ENCODE measurements at regions not wholly inside any gene's neighbourhood (a gene's known extent, or its start where the extent isn't known, plus 50 kb on each side); places are given as distances from the start of the nearest gene placed in this dataset.

- CTCF ChIA-PET = no interaction called here
These were observed 99.1 kb upstream of the RBBP6 start for GRCh38 chr16:24440306-24440705.

GRCh38 chr16:24442631-24443030 is 96.7 kb upstream of the RBBP6 start:
- ChIA-PET CTCF (no interaction called here), POLR2A (no interaction called here)
- no peak for DNase-seq (ENCODE audit: extremely low spot score)
- no peak for TF ChIP-seq LEF1 (IDR thresholded peaks at IDR 0.05; ENCODE audit: borderline replicate concordance)
- TF ChIP-seq FOXK2 (IDR thresholded peaks at IDR 0.05) = no peak
- TF ChIP-seq TARDBP (IDR thresholded peaks at IDR 0.05) = no peak

More at GRCh38 chr16:24440306-24440705, 99.1 kb upstream of the RBBP6 start:
- no peak for DNase-seq (ENCODE audit: extremely low spot score)
- POLR2A ChIA-PET = no interaction called here
- TF ChIP-seq LEF1 (IDR thresholded peaks at IDR 0.05; ENCODE audit: borderline replicate concordance) = no peak
- TF ChIP-seq BHLHE40 (IDR thresholded peaks at IDR 0.05; ENCODE audit: borderline replicate concordance) = no peak
- no peak for TF ChIP-seq ARNT (IDR thresholded peaks at IDR 0.05)
- no peak for TF ChIP-seq FOXM1 (IDR thresholded peaks at IDR 0.05; ENCODE audit: borderline replicate concordance)
- no peak for TF ChIP-seq SP1 (IDR thresholded peaks at IDR 0.05)
- no peak for TF ChIP-seq ELF4 (IDR thresholded peaks at IDR 0.05)
- TF ChIP-seq ZNF384 (IDR thresholded peaks at IDR 0.05) = no peak
- TF ChIP-seq NFRKB (IDR thresholded peaks at IDR 0.05) = no peak
- TF ChIP-seq CTBP1 (IDR thresholded peaks at IDR 0.05; ENCODE audit: borderline replicate concordance) = no peak
- no peak for TF ChIP-seq HDGF (IDR thresholded peaks at IDR 0.05; ENCODE audit: borderline replicate concordance)
- TF ChIP-seq TARDBP (IDR thresholded peaks at IDR 0.05) = no peak
- no peak for TF ChIP-seq PKNOX1 (IDR thresholded peaks at IDR 0.05)
- no peak for TF ChIP-seq FOXA1 (IDR thresholded peaks at IDR 0.05)
- TF ChIP-seq L3MBTL2 (conservative IDR thresholded peaks at IDR 0.05) = no peak
- TF ChIP-seq FOXK2 (IDR thresholded peaks at IDR 0.05) = no peak
- TF ChIP-seq SUZ12 (IDR thresholded peaks at IDR 0.05) = no peak

- ChIA-PET CTCF (no interaction called here), POLR2A (no interaction called here)
- TF ChIP-seq ELF4 (IDR thresholded peaks at IDR 0.05) (no peak), SUZ12 (IDR thresholded peaks at IDR 0.05) (no peak), TARDBP (IDR thresholded peaks at IDR 0.05) (no peak), HDGF (IDR thresholded peaks at IDR 0.05; ENCODE audit: borderline replicate concordance) (no peak), FOXM1 (IDR thresholded peaks at IDR 0.05; ENCODE audit: borderline replicate concordance) (no peak), L3MBTL2 (conservative IDR thresholded peaks at IDR 0.05) (no peak), LEF1 (IDR thresholded peaks at IDR 0.05; ENCODE audit: borderline replicate concordance) (no peak), NFRKB (IDR thresholded peaks at IDR 0.05) (no peak), CTBP1 (IDR thresholded peaks at IDR 0.05; ENCODE audit: borderline replicate concordance) (no peak), PKNOX1 (IDR thresholded peaks at IDR 0.05) (no peak), ARNT (IDR thresholded peaks at IDR 0.05) (no peak), FOXA1 (IDR thresholded peaks at IDR 0.05) (no peak), ZNF384 (IDR thresholded peaks at IDR 0.05) (no peak), FOXK2 (IDR thresholded peaks at IDR 0.05) (no peak), SP1 (IDR thresholded peaks at IDR 0.05) (no peak)
- DNase-seq (ENCODE audit: extremely low spot score) = no peak
These were observed 94.2 kb upstream of the RBBP6 start for GRCh38 chr16:24445216-24445615.

GRCh38 chr16:24446189-24446588 is 93.2 kb upstream of the RBBP6 start:
- ChIA-PET CTCF (no interaction called here), POLR2A (no interaction called here)
- no peak for DNase-seq (ENCODE audit: extremely low spot score)
- TF ChIP-seq ZNF384 (IDR thresholded peaks at IDR 0.05) (no peak), SP1 (IDR thresholded peaks at IDR 0.05) (no peak), HDGF (IDR thresholded peaks at IDR 0.05; ENCODE audit: borderline replicate concordance) (no peak), L3MBTL2 (conservative IDR thresholded peaks at IDR 0.05) (no peak), FOXM1 (IDR thresholded peaks at IDR 0.05; ENCODE audit: borderline replicate concordance) (no peak), NFRKB (IDR thresholded peaks at IDR 0.05) (no peak), ARNT (IDR thresholded peaks at IDR 0.05) (no peak), SUZ12 (IDR thresholded peaks at IDR 0.05) (no peak), CTBP1 (IDR thresholded peaks at IDR 0.05; ENCODE audit: borderline replicate concordance) (no peak)

GRCh38 chr16:24452724-24453123 is 86.6 kb upstream of the RBBP6 start:
- CTCF ChIA-PET = no interaction called here
- TF ChIP-seq FOXA1 (IDR thresholded peaks at IDR 0.05) (no peak), FOXK2 (IDR thresholded peaks at IDR 0.05) (no peak), CTBP1 (IDR thresholded peaks at IDR 0.05; ENCODE audit: borderline replicate concordance) (no peak), ELF4 (IDR thresholded peaks at IDR 0.05) (no peak), ZNF384 (IDR thresholded peaks at IDR 0.05) (no peak), L3MBTL2 (conservative IDR thresholded peaks at IDR 0.05) (no peak), SP1 (IDR thresholded peaks at IDR 0.05) (no peak), LEF1 (IDR thresholded peaks at IDR 0.05; ENCODE audit: borderline replicate concordance) (no peak), TARDBP (IDR thresholded peaks at IDR 0.05) (no peak), SUZ12 (IDR thresholded peaks at IDR 0.05) (no peak), NFRKB (IDR thresholded peaks at IDR 0.05) (no peak), ARNT (IDR thresholded peaks at IDR 0.05) (no peak), FOXM1 (IDR thresholded peaks at IDR 0.05; ENCODE audit: borderline replicate concordance) (no peak), HDGF (IDR thresholded peaks at IDR 0.05; ENCODE audit: borderline replicate concordance) (no peak), BHLHE40 (IDR thresholded peaks at IDR 0.05; ENCODE audit: borderline replicate concordance) (no peak), PKNOX1 (IDR thresholded peaks at IDR 0.05) (no peak)
- POLR2A ChIA-PET = no interaction called here
- no peak for DNase-seq (ENCODE audit: extremely low spot score)

- DNase-seq (ENCODE audit: extremely low spot score) = no peak
- POLR2A ChIA-PET = no interaction called here
- TF ChIP-seq HDGF (IDR thresholded peaks at IDR 0.05; ENCODE audit: borderline replicate concordance) (no peak), BHLHE40 (IDR thresholded peaks at IDR 0.05; ENCODE audit: borderline replicate concordance) (no peak), ZNF384 (IDR thresholded peaks at IDR 0.05) (no peak), CTBP1 (IDR thresholded peaks at IDR 0.05; ENCODE audit: borderline replicate concordance) (no peak), FOXM1 (IDR thresholded peaks at IDR 0.05; ENCODE audit: borderline replicate concordance) (no peak), NFRKB (IDR thresholded peaks at IDR 0.05) (no peak), FOXK2 (IDR thresholded peaks at IDR 0.05) (no peak), ELF4 (IDR thresholded peaks at IDR 0.05) (no peak)
- CTCF ChIA-PET = no interaction called here
These were observed 76.0 kb upstream of the RBBP6 start for GRCh38 chr16:24463196-24463945.
